HEK293T (cell line): ENCODE measurements at regions not wholly inside any gene's neighbourhood (a gene's known extent, or its start where the extent isn't known, plus 50 kb on each side); places are given as distances from the start of the nearest gene placed in this dataset.
"Not testable (repeated sequence)": the region's sequence is repeated elsewhere in the genome, so short reads cannot be mapped to it uniquely, and the experiment has no call there.

Experiments
- CTCF ChIA-PET: fragments of 350-600 bp; formaldehyde crosslinking; extraction: SDS; loops from one replicate; lab custom pipeline; 2021; ENCODE audit warnings: antibody characterized with exemption, inconsistent platforms; lab: Yijun Ruan, JAX
- POLR2A ChIA-PET: fragments of 350-600 bp; formaldehyde crosslinking; extraction: SDS; loops from one replicate; lab custom pipeline; 2020; ENCODE audit warnings: antibody characterized with exemption, inconsistent platforms; lab: Yijun Ruan, JAX
- DNase-seq: peaks from one replicate; pipeline ENCODE4 v3.0.0; 2012; ENCODE audit warnings: mixed read lengths; ENCODE audit errors: extremely low spot score
- ARNT ChIP-seq: fragments of 450-650 bp; IDR thresholded peaks from 2 replicates; pipeline ENCODE4 v1.6.1; 2017; ENCODE audit warnings: mild to moderate bottlenecking
- BHLHE40 ChIP-seq: fragments of 450-650 bp; IDR thresholded peaks from 2 replicates; pipeline ENCODE4 v1.6.1; 2016; ENCODE audit warnings: mild to moderate bottlenecking, moderate library complexity, borderline replicate concordance
- CTBP1 ChIP-seq: fragments of 450-650 bp; IDR thresholded peaks from 2 replicates; pipeline ENCODE4 v1.6.1; 2016; ENCODE audit warnings: borderline replicate concordance
- ELF4 ChIP-seq: fragments of 450-650 bp; IDR thresholded peaks from 2 replicates; pipeline ENCODE4 v1.6.1; 2017; ENCODE audit warnings: antibody characterized with exemption
- FOXA1 ChIP-seq: fragments of 450-650 bp; IDR thresholded peaks from 2 replicates; pipeline ENCODE4 v1.6.1; 2016; ENCODE audit warnings: mild to moderate bottlenecking
- FOXK2 ChIP-seq: fragments of 450-650 bp; IDR thresholded peaks from 2 replicates; pipeline ENCODE4 v1.6.1; 2016; ENCODE audit warnings: mild to moderate bottlenecking
- FOXM1 ChIP-seq: fragments of 450-650 bp; IDR thresholded peaks from 2 replicates; pipeline ENCODE4 v1.6.1; 2017; ENCODE audit warnings: mild to moderate bottlenecking, borderline replicate concordance
- HDGF ChIP-seq: fragments of 450-650 bp; IDR thresholded peaks from 2 replicates; pipeline ENCODE4 v1.6.1; 2017; ENCODE audit warnings: antibody characterized with exemption, borderline replicate concordance
- L3MBTL2 ChIP-seq: fragments of 450-650 bp; conservative IDR thresholded peaks from 2 replicates; pipeline ENCODE4 v1.6.1; 2016; ENCODE audit warnings: mild to moderate bottlenecking
- LEF1 ChIP-seq: fragments of 450-650 bp; IDR thresholded peaks from 2 replicates; pipeline ENCODE4 v1.6.1; 2017; ENCODE audit warnings: mild to moderate bottlenecking, borderline replicate concordance
- NFRKB ChIP-seq: fragments of 450-650 bp; IDR thresholded peaks from 2 replicates; pipeline ENCODE4 v1.6.1; 2016; ENCODE audit warnings: mild to moderate bottlenecking, moderate library complexity
- PKNOX1 ChIP-seq: fragments of 450-650 bp; IDR thresholded peaks from 2 replicates; pipeline ENCODE4 v1.6.1; 2016
- SP1 ChIP-seq: fragments of 450-650 bp; IDR thresholded peaks from 2 replicates; pipeline ENCODE4 v1.6.1; 2017
- SUZ12 ChIP-seq: fragments of 450-650 bp; IDR thresholded peaks from 2 replicates; pipeline ENCODE4 v1.6.1; 2016; ENCODE audit warnings: mild to moderate bottlenecking
- TARDBP ChIP-seq: fragments of 450-650 bp; IDR thresholded peaks from 2 replicates; pipeline ENCODE4 v1.6.1; 2016
- ZNF384 ChIP-seq: fragments of 450-650 bp; IDR thresholded peaks from 2 replicates; pipeline ENCODE4 v1.6.1; 2016

- TF ChIP-seq SUZ12: no peak
- TF ChIP-seq ARNT: no peak
- no peak for TF ChIP-seq LEF1
- no peak for DNase-seq
- ChIA-PET POLR2A (no interaction called here), CTCF (no interaction called here)
Measured at GRCh38 chr6:74573613-74574012, 632.2 kb downstream of the COL12A1 start.

DNA sequence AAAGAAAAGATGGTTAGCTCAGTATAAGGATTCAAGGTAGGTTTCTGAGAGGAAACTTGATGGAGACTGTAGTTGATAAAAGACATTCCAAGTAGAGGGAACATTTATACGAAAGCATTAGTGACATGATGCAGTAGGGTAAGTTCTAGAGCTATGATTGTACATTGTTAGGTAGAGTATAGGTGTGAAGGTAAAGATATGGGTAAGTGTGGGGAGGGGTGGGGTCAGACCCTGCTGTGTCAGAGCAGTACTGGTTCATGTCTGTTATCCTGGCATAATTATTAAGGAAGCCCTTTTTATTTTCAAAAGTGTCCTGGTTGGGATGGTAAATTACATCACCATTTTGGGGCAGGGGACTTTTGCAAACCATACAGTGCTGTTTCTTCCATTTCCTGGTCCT, 635.8 kb downstream of the COL12A1 start:
- ChIA-PET CTCF (no interaction called here), POLR2A (no interaction called here)

DNA sequence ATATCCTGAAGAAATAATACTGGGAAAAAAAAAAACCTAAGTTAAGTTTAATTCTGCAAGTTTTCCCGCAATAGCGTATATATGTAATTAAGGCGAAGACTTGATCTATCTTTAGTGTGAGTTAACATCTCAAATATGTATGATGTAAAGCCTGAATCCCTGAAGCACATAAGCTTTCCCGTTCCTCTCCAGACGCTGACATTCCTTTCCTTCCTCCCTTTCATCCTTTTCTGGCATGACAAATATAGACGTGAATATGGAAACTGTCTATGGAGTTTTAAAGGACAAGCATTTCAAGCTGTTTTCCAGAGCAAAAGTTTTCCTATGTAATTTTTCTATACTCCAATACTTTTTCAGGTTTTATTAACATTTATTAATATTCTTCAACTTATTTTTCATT, 637.0 kb downstream of the COL12A1 start:
- no peak for DNase-seq
- TF ChIP-seq PKNOX1 (no peak), HDGF (no peak), ZNF384 (no peak), NFRKB (no peak), TARDBP (no peak), ELF4 (no peak), BHLHE40 (no peak), FOXK2 (no peak), SUZ12 (no peak), SP1 (no peak), FOXM1 (no peak), FOXA1 (no peak), CTBP1 (no peak)
- ChIA-PET CTCF (interaction anchor here (0.7 kb wide), 1 partner anchor 50 kb away, joined by 3 read pairs; no protein-coding TSS in a partner anchor), POLR2A (no interaction called here)

More for the DNA sequence above, 635.8 kb downstream of the COL12A1 start:
- TF ChIP-seq FOXM1: no peak
- TF ChIP-seq ZNF384: no peak
- no peak for TF ChIP-seq TARDBP
- no peak for TF ChIP-seq SUZ12
- DNase-seq: no peak

- DNase-seq, CTCF ChIA-PET, POLR2A ChIA-PET: not testable (repeated sequence)
Measured at GRCh38 chr6:74567923-74568290, 637.9 kb downstream of the COL12A1 start.

- no peak for DNase-seq
- ChIA-PET CTCF (no interaction called here), POLR2A (no interaction called here)
- no peak for TF ChIP-seq FOXM1
- TF ChIP-seq NFRKB: no peak
- no peak for TF ChIP-seq FOXK2
- no peak for TF ChIP-seq ARNT
- TF ChIP-seq ELF4: no peak
- no peak for TF ChIP-seq HDGF
- TF ChIP-seq PKNOX1: no peak
- no peak for TF ChIP-seq BHLHE40
- no peak for TF ChIP-seq FOXA1
- TF ChIP-seq SP1: no peak
- TF ChIP-seq CTBP1: no peak
Measured at GRCh38 chr6:74567281-74567922, 638.5 kb downstream of the COL12A1 start.

DNA sequence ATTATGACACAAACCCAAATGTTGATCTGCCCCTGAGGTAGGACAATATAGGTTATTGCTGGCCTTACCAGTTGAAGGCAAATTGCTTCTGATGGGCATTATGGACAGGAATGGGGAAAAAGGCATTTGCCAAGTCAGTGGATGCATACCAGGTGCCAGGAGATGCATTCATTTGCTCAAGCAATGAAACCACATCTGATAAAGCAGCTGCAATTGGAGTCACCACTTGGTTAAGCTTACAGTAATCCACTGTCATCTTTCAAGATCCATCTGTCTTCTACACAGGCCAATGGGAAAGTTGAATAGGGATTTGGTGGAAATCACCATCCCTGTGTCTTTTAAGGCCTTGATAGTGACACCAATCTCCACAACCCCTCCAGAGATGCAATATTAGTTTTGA, 648.6 kb downstream of the COL12A1 start:
- no peak for TF ChIP-seq PKNOX1
- no peak for TF ChIP-seq BHLHE40
- no peak for TF ChIP-seq HDGF
- no peak for TF ChIP-seq ZNF384
- no peak for TF ChIP-seq FOXM1
- TF ChIP-seq ELF4: no peak
- no peak for TF ChIP-seq FOXK2
- no peak for TF ChIP-seq SP1
- no peak for TF ChIP-seq NFRKB
- TF ChIP-seq TARDBP: no peak
- TF ChIP-seq CTBP1: no peak
- no peak for DNase-seq
- ChIA-PET POLR2A (no interaction called here), CTCF (no interaction called here)

GRCh38 chr6:74554041-74554440, 651.8 kb downstream of the COL12A1 start:
- CTCF ChIA-PET: interaction anchor here (0.6 kb wide), 1 partner anchor 1996 kb away, joined by 12 read pairs; no protein-coding TSS in a partner anchor
- DNase-seq: no peak
- no peak for TF ChIP-seq FOXK2
- no peak for TF ChIP-seq CTBP1
- TF ChIP-seq BHLHE40: no peak
- no peak for TF ChIP-seq PKNOX1
- no peak for TF ChIP-seq LEF1
- TF ChIP-seq L3MBTL2: no peak
- TF ChIP-seq HDGF: no peak
- TF ChIP-seq TARDBP: no peak
- TF ChIP-seq ELF4: no peak
- no peak for TF ChIP-seq FOXM1
- TF ChIP-seq FOXA1: no peak
- TF ChIP-seq ZNF384: no peak
- POLR2A ChIA-PET: no interaction called here
